ENCODE measurements at regions not wholly inside any gene's neighbourhood (a gene's known extent, or its start where the extent isn't known, plus 50 kb on each side); places are given as distances from the start of the nearest gene placed in this dataset.

GRCh38 chrX:38970074-38970473, 168.8 kb downstream of the MID1IP1 start:
- H2BK15ac ChIP-seq (ENCODE audit: low read depth, low read length): no peak overlapping the region
- no peak overlapping the region for H3K4ac ChIP-seq (ENCODE audit: low read depth, low read length)
- no peak overlapping the region for H2BK20ac ChIP-seq (ENCODE audit: low read depth, low read length)
- H4K8ac ChIP-seq (ENCODE audit: low read depth in 2 of 2, low read length in 2 of 2): no peak overlapping the region
- H3K4me3 ChIP-seq (ENCODE audit: insufficient read depth, low read depth, low read length): no peak overlapping the region
- dilution Hi-C loops (cut with HindIII; ENCODE audit: low sequenced_read_pairs, unreplicated experiment) (no loop called here), intact Hi-C loops (cut with micrococcal nuclease) (no loop called here), in situ Hi-C loops (cut with MboI; ENCODE audit: low sequenced_read_pairs) (no loop called here)
- H3K56ac ChIP-seq (ENCODE audit: extremely low read depth, insufficient read depth, low read length): no peak overlapping the region
- H3K23ac ChIP-seq (ENCODE audit: low read depth, low read length): no peak overlapping the region
- no peak overlapping the region for H4K5ac ChIP-seq (ENCODE audit: low read depth, low read length)
- no peak overlapping the region for H3K14ac ChIP-seq (replicated peaks; ENCODE audit: low read depth, low read length)
- H4K20me1 ChIP-seq (ENCODE audit: insufficient read depth, low read length): no peaks in the 10 kb centered on the region
- no peaks in the 10 kb centered on the region for H3K79me1 ChIP-seq (ENCODE audit: low read depth in 1 of 2, low read length in 2 of 2)
- WGBS, 2 experiments (ENCODE audit: extremely low coverage in 2 of 2, insufficient read length in 1 of 2): no CpG with 5 or more reads among the region's 1 CpG
- no TSS peak for BruUV-seq (replicated peaks)
- no peak overlapping the region for H3K18ac ChIP-seq (ENCODE audit: low read depth, low read length)
- peaks cover 7% of the 10 kb centered on the region for H3K27me3 ChIP-seq (ENCODE audit: control insufficient read depth, insufficient read depth, low read length)
- no peak overlapping the region for H3K9ac ChIP-seq (ENCODE audit: low read depth, low read length)
- H2BK5ac ChIP-seq (ENCODE audit: low read depth, low read length, poor library complexity, severe bottlenecking): no peak overlapping the region
- H2AK5ac ChIP-seq (ENCODE audit: low read depth, low read length): no peak overlapping the region
- ChIA-PET CTCF (no interaction called here), POLR2A (ENCODE audit: unreplicated experiment) (no interaction called here)
- ATAC-seq (ENCODE audit: low read depth): no peak
- H3K27ac ChIP-seq (ENCODE audit: insufficient read depth, low read length): no peak overlapping the region
- no peaks in the 10 kb centered on the region for H3K9me3 ChIP-seq (ENCODE audit: control insufficient read depth, insufficient read depth, low read length)
- no peak overlapping the region for H4K91ac ChIP-seq (ENCODE audit: insufficient read depth, low read depth, low read length)
- no peaks in the 10 kb centered on the region for H3K36me3 ChIP-seq (ENCODE audit: control insufficient read depth, insufficient read depth, low read length)
- no peaks in the 10 kb centered on the region for H3K9me1 ChIP-seq (ENCODE audit: insufficient read depth, low read length)
- H3K4me2 ChIP-seq (ENCODE audit: low read depth, low read length): no peak overlapping the region
- no peak for DNase-seq
- H2AFZ ChIP-seq (replicated peaks; ENCODE audit: low read length, poor library complexity): no peak overlapping the region
- no peak overlapping the region for H2BK120ac ChIP-seq (ENCODE audit: low read depth, low read length)
- H2AK9ac ChIP-seq (replicated peaks; ENCODE audit: low read depth, low read length, poor library complexity): no peak overlapping the region
- TF ChIP-seq MAZ (IDR thresholded peaks at IDR 0.05; ENCODE audit: borderline replicate concordance, low read depth, low read length): no peak
- no peak for TF ChIP-seq RCOR1 (IDR thresholded peaks at IDR 0.05; ENCODE audit: insufficient replicate concordance, low read length)
- TF ChIP-seq CHD1 (IDR thresholded peaks at IDR 0.05; ENCODE audit: low read depth, low read length): no peak
- no peak for TF ChIP-seq CTCF (conservative IDR thresholded peaks at IDR 0.05; ENCODE audit: low read depth, low read length)
- TF ChIP-seq BHLHE40 (IDR thresholded peaks at IDR 0.05; ENCODE audit: low read depth, low read length): no peak
- TF ChIP-seq USF2 (IDR thresholded peaks at IDR 0.05; ENCODE audit: low read depth, low read length): no peak
- TF ChIP-seq MAFK (IDR thresholded peaks at IDR 0.05; ENCODE audit: low read depth, low read length): no peak
- TF ChIP-seq CEBPB (IDR thresholded peaks at IDR 0.05; ENCODE audit: low read depth, low read length): no peak
- no peak for TF ChIP-seq RAD21 (IDR thresholded peaks at IDR 0.05; ENCODE audit: low read length)
- TF ChIP-seq RFX5 (IDR thresholded peaks at IDR 0.05; ENCODE audit: low read depth, low read length): no peak
- no peak for TF ChIP-seq POLR2A (IDR thresholded peaks at IDR 0.05; ENCODE audit: low read depth, low read length)
- no peak for TF ChIP-seq SMC3 (IDR thresholded peaks at IDR 0.05; ENCODE audit: low read depth, low read length)
- TF ChIP-seq NFE2L2 (IDR thresholded peaks at IDR 0.05; ENCODE audit: low read depth, low read length): no peak
- no peak for TF ChIP-seq ELK1 (IDR thresholded peaks at IDR 0.05; ENCODE audit: borderline replicate concordance, low read depth, low read length)
- no peak for TF ChIP-seq MXI1 (IDR thresholded peaks at IDR 0.05; ENCODE audit: borderline replicate concordance, low read depth, low read length)
- no peak for TF ChIP-seq FOS (IDR thresholded peaks at IDR 0.05; ENCODE audit: low read depth, low read length)
- H3K4me1 ChIP-seq (ENCODE audit: control insufficient read depth, insufficient read depth, low read length): no peaks in the 10 kb centered on the region

Data from IMR-90 (cell line).